ENCODE measurements at regions not wholly inside any gene's neighbourhood (a gene's known extent, or its start where the extent isn't known, plus 50 kb on each side); places are given as distances from the start of the nearest gene placed in this dataset.

- Mint-ChIP-seq H3K27me3 (no peaks in the 10 kb centered on the region), H3K9me3 (peaks cover 0 to 4% (median 0%) of the 10 kb centered on the region in 7 donors), H3K4me1 (peaks cover 0 to 42% (median 11%) of the 10 kb centered on the region in 4 donors), H3K27ac (no peak overlapping the region), H3K4me3 (no peak overlapping the region), H3K36me3 (no peaks in the 10 kb centered on the region)
- DNase-seq (no peak), ATAC-seq (ENCODE audit: low read depth in 2 of 2) (no peak)
- H3K4me3 ChIP-seq (ENCODE audit: low read depth, low read length), result no peak overlapping the region
- H3K4me1 ChIP-seq (ENCODE audit: control insufficient read depth, insufficient read depth, low read length, poor library complexity, severe bottlenecking), result peaks cover 17% of the 10 kb centered on the region
- no peak overlapping the region for H3K27ac ChIP-seq (ENCODE audit: insufficient read depth, low read length, poor library complexity, severe bottlenecking)
- H3K9me3 ChIP-seq (ENCODE audit: control insufficient read depth in 2 of 2, low read length in 2 of 2), result no peaks in the 10 kb centered on the region
- no peaks in the 10 kb centered on the region for H3K27me3 ChIP-seq (ENCODE audit: control insufficient read depth, insufficient read depth, low read length)
- no peaks in the 10 kb centered on the region for H3K36me3 ChIP-seq (ENCODE audit: control insufficient read depth, insufficient read depth, low read length)
These were observed 144.2 kb upstream of the ID2 start for GRCh38 chr2:8537562-8538155.

DNA sequence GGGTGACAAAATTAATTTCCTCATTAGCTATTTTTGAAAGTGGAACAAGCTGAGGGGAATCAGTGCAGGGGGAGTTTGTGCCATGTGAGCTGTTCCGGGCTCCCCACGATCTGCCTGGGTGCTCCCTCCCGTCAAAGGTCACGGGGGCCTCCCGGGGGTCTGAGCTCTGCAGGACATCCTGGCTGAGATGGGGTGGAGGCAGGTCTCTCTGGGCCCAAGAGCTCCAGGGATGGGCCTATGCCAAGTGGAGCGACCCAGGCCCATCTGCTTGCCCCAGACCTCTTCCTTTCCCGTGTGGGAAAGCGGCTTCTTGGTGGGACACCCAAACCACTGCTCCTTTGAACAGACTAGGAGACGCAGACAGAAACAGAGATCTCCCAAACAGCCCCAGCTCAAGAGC lies 143.3 kb upstream of the ID2 start:
- no peak overlapping the region for H3K4me3 ChIP-seq (ENCODE audit: low read depth, low read length)
- Mint-ChIP-seq H3K4me3 (no peak overlapping the region), H3K36me3 (no peaks in the 10 kb centered on the region), H3K27ac (no peak overlapping the region), H3K27me3 (no peaks in the 10 kb centered on the region), H3K4me1 (peaks cover 2 to 48% (median 15%) of the 10 kb centered on the region in 4 donors), H3K9me3 (peaks cover 0 to 1% (median 0%) of the 10 kb centered on the region in 7 donors)
- DNase-seq, result no peak
- H3K4me1 ChIP-seq (ENCODE audit: control insufficient read depth, insufficient read depth, low read length, poor library complexity, severe bottlenecking), result peaks cover 25% of the 10 kb centered on the region
- H3K9me3 ChIP-seq (ENCODE audit: control insufficient read depth in 2 of 2, low read length in 2 of 2), result no peaks in the 10 kb centered on the region
- ATAC-seq (ENCODE audit: low read depth in 2 of 2), result no peak
- no peaks in the 10 kb centered on the region for H3K27me3 ChIP-seq (ENCODE audit: control insufficient read depth, insufficient read depth, low read length)
- H3K36me3 ChIP-seq (ENCODE audit: control insufficient read depth, insufficient read depth, low read length), result no peaks in the 10 kb centered on the region
- no peak overlapping the region for H3K27ac ChIP-seq (ENCODE audit: insufficient read depth, low read length, poor library complexity, severe bottlenecking)

DNA sequence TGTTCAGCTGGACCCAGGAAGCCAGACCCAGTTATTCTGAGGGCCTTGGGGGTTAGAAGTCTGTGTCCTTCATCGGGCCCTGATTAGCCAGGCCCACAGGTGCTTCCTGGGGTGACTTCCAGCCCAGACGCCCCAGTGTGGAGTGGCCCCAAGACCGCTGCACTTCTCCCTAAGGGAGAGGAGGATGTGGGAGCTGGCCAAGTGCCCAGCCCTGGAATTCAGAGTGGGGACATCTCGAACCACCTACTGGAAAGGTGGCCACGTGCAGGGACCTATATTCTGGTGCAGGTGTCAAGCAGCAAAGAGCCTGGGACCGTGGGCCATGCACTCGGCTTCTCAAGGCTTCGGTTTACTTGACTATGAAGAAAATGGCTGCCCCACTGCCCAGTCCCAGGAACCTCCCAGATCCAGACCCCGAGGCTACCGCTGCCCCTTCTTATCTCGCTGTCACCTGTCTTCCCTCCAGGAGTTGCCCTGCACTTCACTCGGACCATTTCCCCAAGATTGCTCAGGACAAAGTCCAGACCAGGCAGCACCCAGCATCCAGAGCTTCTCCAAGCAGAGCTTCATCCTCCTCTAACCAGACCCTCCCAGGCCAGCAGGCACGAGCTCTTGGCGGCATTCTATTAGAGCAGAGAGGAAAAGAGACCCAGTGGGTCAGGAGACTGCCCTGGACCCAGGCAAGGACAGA lies 142.8 kb upstream of the ID2 start:
- Mint-ChIP-seq H3K27ac (peak overlapping the region in 1 of 3 donors; percentile 71), H3K4me1 (peaks cover 4 to 53% (median 19%) of the 10 kb centered on the region in 4 donors), H3K4me3 (no peak overlapping the region)

DNA sequence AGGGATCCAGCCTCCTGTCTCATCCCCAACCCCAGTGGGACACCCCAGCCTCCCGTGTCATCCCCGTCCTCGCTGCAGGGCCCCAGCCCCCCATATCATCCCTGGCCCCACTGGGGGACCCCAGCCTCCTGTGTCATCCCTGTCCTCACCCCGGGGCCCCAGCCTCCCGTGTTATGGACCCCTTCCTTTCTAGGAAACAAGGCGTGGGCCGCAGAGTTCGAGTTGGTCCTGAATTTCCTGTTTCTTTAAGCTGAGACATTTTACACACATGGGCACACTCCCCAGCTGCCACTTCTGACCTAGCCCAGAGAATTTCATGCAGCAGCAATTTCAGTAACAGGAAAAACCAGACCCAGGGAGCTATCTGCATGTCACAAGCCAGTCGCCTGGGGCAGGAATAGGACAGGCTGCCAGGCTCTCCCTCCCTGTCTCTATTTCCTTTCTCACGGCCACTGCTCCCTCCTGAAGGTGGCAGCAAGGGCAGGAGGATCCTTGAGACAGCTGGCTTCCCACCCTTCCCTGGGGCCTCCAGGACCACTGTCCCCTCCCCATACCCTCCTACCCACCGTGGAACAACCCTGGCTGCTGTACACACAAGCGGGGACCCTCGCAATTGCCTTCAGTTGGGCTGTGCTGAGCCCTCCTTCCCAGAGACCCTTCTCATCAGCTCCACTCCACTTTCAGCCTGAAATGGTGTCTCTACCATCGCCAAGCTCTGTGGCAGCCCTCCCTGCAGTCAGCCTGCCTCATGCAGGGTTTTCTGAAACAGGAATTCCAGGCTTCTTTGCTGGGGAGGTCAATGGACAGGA lies 141.9 kb upstream of the ID2 start:
- Histone ChIP-seq H3K27me3 (ENCODE audit: control insufficient read depth, insufficient read depth, low read length) (no peaks in the 10 kb centered on the region), H3K9me3 (ENCODE audit: control insufficient read depth in 2 of 2, low read length in 2 of 2) (no peaks in the 10 kb centered on the region), H3K4me1 (ENCODE audit: control insufficient read depth, insufficient read depth, low read length, poor library complexity, severe bottlenecking) (peaks cover 39% of the 10 kb centered on the region), H3K36me3 (ENCODE audit: control insufficient read depth, insufficient read depth, low read length) (no peaks in the 10 kb centered on the region), H3K27ac (ENCODE audit: insufficient read depth, low read length, poor library complexity, severe bottlenecking) (no peak overlapping the region), H3K4me3 (ENCODE audit: low read depth, low read length) (no peak overlapping the region)
- H3K4me1 Mint-ChIP-seq, result peaks cover 4 to 62% (median 25%) of the 10 kb centered on the region in 4 donors
- no peaks in the 10 kb centered on the region for H3K27me3 Mint-ChIP-seq
- ATAC-seq (ENCODE audit: low read depth in 2 of 2) (no peak), DNase-seq (peak in 1 of 3 donors; percentile 45)
- H3K9me3 Mint-ChIP-seq, result peaks cover 0 to 1% (median 0%) of the 10 kb centered on the region in 7 donors
- no peaks in the 10 kb centered on the region for H3K36me3 Mint-ChIP-seq
- peak overlapping the region in 2 of 3 donors; percentile 74 to 76 for H3K27ac Mint-ChIP-seq
- H3K4me3 Mint-ChIP-seq, result peak overlapping the region in 2 of 4 donors; percentile 11 to 75

More for the DNA sequence above, 142.8 kb upstream of the ID2 start:
- Mint-ChIP-seq H3K36me3 (no peaks in the 10 kb centered on the region), H3K27me3 (no peaks in the 10 kb centered on the region), H3K9me3 (peaks cover 0 to 1% (median 0%) of the 10 kb centered on the region in 7 donors)
- no peaks in the 10 kb centered on the region for H3K27me3 ChIP-seq (ENCODE audit: control insufficient read depth, insufficient read depth, low read length)
- DNase-seq (no peak), ATAC-seq (ENCODE audit: low read depth in 2 of 2) (no peak)
- no peak overlapping the region for H3K4me3 ChIP-seq (ENCODE audit: low read depth, low read length)
- H3K36me3 ChIP-seq (ENCODE audit: control insufficient read depth, insufficient read depth, low read length), result no peaks in the 10 kb centered on the region
- H3K9me3 ChIP-seq (ENCODE audit: control insufficient read depth in 2 of 2, low read length in 2 of 2), result no peaks in the 10 kb centered on the region
- no peak overlapping the region for H3K27ac ChIP-seq (ENCODE audit: insufficient read depth, low read length, poor library complexity, severe bottlenecking)
- H3K4me1 ChIP-seq (ENCODE audit: control insufficient read depth, insufficient read depth, low read length, poor library complexity, severe bottlenecking), result peaks cover 31% of the 10 kb centered on the region

GRCh38 chr2:8540552-8541055 lies 141.3 kb upstream of the ID2 start:
- Histone ChIP-seq H3K27ac (ENCODE audit: insufficient read depth, low read length, poor library complexity, severe bottlenecking) (no peak overlapping the region), H3K36me3 (ENCODE audit: control insufficient read depth, insufficient read depth, low read length) (no peaks in the 10 kb centered on the region), H3K4me1 (ENCODE audit: control insufficient read depth, insufficient read depth, low read length, poor library complexity, severe bottlenecking) (peaks cover 46% of the 10 kb centered on the region), H3K4me3 (ENCODE audit: low read depth, low read length) (no peak overlapping the region), H3K27me3 (ENCODE audit: control insufficient read depth, insufficient read depth, low read length) (no peaks in the 10 kb centered on the region), H3K9me3 (ENCODE audit: control insufficient read depth in 2 of 2, low read length in 2 of 2) (no peaks in the 10 kb centered on the region)
- Mint-ChIP-seq H3K4me3 (peak overlapping the region in 1 of 4 donors; percentile 70), H3K27me3 (no peaks in the 10 kb centered on the region), H3K9me3 (peaks cover 0 to 1% (median 0%) of the 10 kb centered on the region in 7 donors), H3K4me1 (peaks cover 4 to 69% (median 28%) of the 10 kb centered on the region in 4 donors), H3K27ac (peak overlapping the region in 1 of 3 donors; percentile 69), H3K36me3 (no peaks in the 10 kb centered on the region)
- DNase-seq (no peak), ATAC-seq (ENCODE audit: low read depth in 2 of 2) (no peak)

DNA sequence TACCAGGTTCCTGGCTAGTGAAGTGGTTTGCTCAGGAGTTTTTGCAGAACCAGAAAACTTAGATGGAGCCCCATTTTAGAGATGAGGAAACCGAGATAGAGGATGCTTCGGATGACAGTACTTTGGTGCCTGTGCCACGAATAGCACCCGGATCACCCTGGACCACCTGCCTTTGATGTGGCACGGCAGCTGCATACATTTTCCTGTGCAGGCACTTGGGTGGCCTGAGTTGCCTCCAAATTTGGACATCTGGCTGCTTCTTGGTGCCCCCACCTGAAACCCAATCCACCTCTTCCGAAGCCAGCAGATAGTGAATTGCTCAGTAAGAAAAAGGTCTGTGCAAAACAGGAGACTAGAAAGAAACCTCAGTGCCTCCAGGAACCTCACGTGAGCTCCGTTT lies 140.6 kb upstream of the ID2 start:
- no peak for DNase-seq
- H3K9me3 ChIP-seq (ENCODE audit: control insufficient read depth in 2 of 2, low read length in 2 of 2), result no peaks in the 10 kb centered on the region
- no peak overlapping the region for H3K4me3 ChIP-seq (ENCODE audit: low read depth, low read length)
- H3K27me3 ChIP-seq (ENCODE audit: control insufficient read depth, insufficient read depth, low read length), result no peaks in the 10 kb centered on the region
- no peaks in the 10 kb centered on the region for H3K36me3 ChIP-seq (ENCODE audit: control insufficient read depth, insufficient read depth, low read length)
- peaks cover 4 to 65% (median 28%) of the 10 kb centered on the region in 4 donors for H3K4me1 Mint-ChIP-seq
- no peak for ATAC-seq (ENCODE audit: low read depth in 2 of 2)
- H3K27me3 Mint-ChIP-seq, result no peaks in the 10 kb centered on the region
- H3K9me3 Mint-ChIP-seq, result peaks cover 0 to 1% (median 0%) of the 10 kb centered on the region in 7 donors
- no peaks in the 10 kb centered on the region for H3K36me3 Mint-ChIP-seq
- peak overlapping the region; percentile 50 to 90 (median 69) for H3K27ac Mint-ChIP-seq
- H3K27ac ChIP-seq (ENCODE audit: insufficient read depth, low read length, poor library complexity, severe bottlenecking), result peak overlapping the region; percentile 6
- H3K4me3 Mint-ChIP-seq, result peak overlapping the region in 1 of 4 donors; percentile 70
- peaks cover 52% of the 10 kb centered on the region for H3K4me1 ChIP-seq (ENCODE audit: control insufficient read depth, insufficient read depth, low read length, poor library complexity, severe bottlenecking)

DNA sequence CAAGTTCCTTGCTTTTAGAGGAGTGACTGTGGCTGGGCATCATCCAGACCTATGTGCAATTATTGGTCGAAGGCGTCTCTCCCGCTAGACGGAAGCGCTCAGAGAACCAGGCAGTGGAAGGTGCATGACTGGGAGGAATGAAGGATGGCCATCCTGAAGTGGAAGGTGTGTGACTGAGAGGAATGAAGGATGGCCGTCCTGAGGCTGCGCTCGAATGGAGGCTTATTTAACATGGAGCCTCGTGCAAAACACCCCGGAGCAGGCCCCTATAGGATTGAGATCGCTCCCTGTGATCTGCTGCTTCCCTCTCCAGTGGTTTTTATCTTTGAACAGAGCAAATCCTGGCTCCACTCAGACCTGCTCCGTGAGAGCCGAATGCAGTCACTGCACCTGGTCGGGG lies 140.2 kb upstream of the ID2 start:
- DNase-seq, result no peak
- Mint-ChIP-seq H3K27ac (peak overlapping the region in 1 of 3 donors; percentile 90), H3K27me3 (no peaks in the 10 kb centered on the region), H3K4me3 (peak overlapping the region in 1 of 4 donors; percentile 70), H3K9me3 (no peaks in the 10 kb centered on the region), H3K36me3 (no peaks in the 10 kb centered on the region), H3K4me1 (peaks cover 4 to 68% (median 30%) of the 10 kb centered on the region in 4 donors)
- Histone ChIP-seq H3K36me3 (ENCODE audit: control insufficient read depth, insufficient read depth, low read length) (no peaks in the 10 kb centered on the region), H3K4me3 (ENCODE audit: low read depth, low read length) (no peak overlapping the region), H3K27me3 (ENCODE audit: control insufficient read depth, insufficient read depth, low read length) (no peaks in the 10 kb centered on the region), H3K27ac (ENCODE audit: insufficient read depth, low read length, poor library complexity, severe bottlenecking) (peak overlapping the region; percentile 6), H3K9me3 (ENCODE audit: control insufficient read depth in 2 of 2, low read length in 2 of 2) (no peaks in the 10 kb centered on the region), H3K4me1 (ENCODE audit: control insufficient read depth, insufficient read depth, low read length, poor library complexity, severe bottlenecking) (peaks cover 52% of the 10 kb centered on the region)
- no peak for ATAC-seq (ENCODE audit: low read depth in 2 of 2)
